ENCODE measurements at regions not wholly inside any gene's neighbourhood (a gene's known extent, or its start where the extent isn't known, plus 50 kb on each side); places are given as distances from the start of the nearest gene placed in this dataset.

- Histone ChIP-seq H3K4me3 (ENCODE audit: low read depth, low read length) (no peak overlapping the region), H3K27me3 (replicated peaks) (no peaks in the 10 kb centered on the region), H3K27ac (no peak overlapping the region), H3K36me3 (replicated peaks) (no peaks in the 10 kb centered on the region)
- no peak for TF ChIP-seq CTCF (IDR thresholded peaks at IDR 0.05; ENCODE audit: low read depth, low read length, missing control alignments)
- no peak for DNase-seq
- in situ Hi-C loops (cut with HindIII; ENCODE audit: low pct_ligation_motif_present, low sequenced_read_pairs): no loop called here
These were observed 191.7 kb downstream of the ARRDC4 start for GRCh38 chr15:98152156-98152555.

GRCh38 chr15:98154863-98155262 is 194.4 kb downstream of the ARRDC4 start:
- peak; percentile 34 for DNase-seq
- Histone ChIP-seq H3K4me3 (ENCODE audit: low read depth, low read length) (no peak overlapping the region), H3K27ac (peak overlapping the region; percentile 13), H3K27me3 (replicated peaks) (no peaks in the 10 kb centered on the region), H3K36me3 (replicated peaks) (no peaks in the 10 kb centered on the region)
- in situ Hi-C loops (cut with HindIII; ENCODE audit: low pct_ligation_motif_present, low sequenced_read_pairs): no loop called here
- TF ChIP-seq CTCF (IDR thresholded peaks at IDR 0.05; ENCODE audit: low read depth, low read length, missing control alignments): no peak

- in situ Hi-C loops (cut with HindIII; ENCODE audit: low pct_ligation_motif_present, low sequenced_read_pairs): no loop called here
- Histone ChIP-seq H3K4me3 (ENCODE audit: low read depth, low read length) (no peak overlapping the region), H3K36me3 (replicated peaks) (no peaks in the 10 kb centered on the region), H3K27ac (peak overlapping the region; percentile 13), H3K27me3 (replicated peaks) (no peaks in the 10 kb centered on the region)
- no peak for DNase-seq
- no peak for TF ChIP-seq CTCF (IDR thresholded peaks at IDR 0.05; ENCODE audit: low read depth, low read length, missing control alignments)
These were observed 194.9 kb downstream of the ARRDC4 start for GRCh38 chr15:98155356-98155755.

- H3K4me3 ChIP-seq (ENCODE audit: low read depth, low read length): no peak overlapping the region
- TF ChIP-seq CTCF (IDR thresholded peaks at IDR 0.05; ENCODE audit: low read depth, low read length, missing control alignments): no peak
- H3K27ac ChIP-seq: no peak overlapping the region
- in situ Hi-C loops (cut with HindIII; ENCODE audit: low pct_ligation_motif_present, low sequenced_read_pairs): no loop called here
- DNase-seq: no peak
- H3K36me3 ChIP-seq (replicated peaks): no peaks in the 10 kb centered on the region
- no peaks in the 10 kb centered on the region for H3K27me3 ChIP-seq (replicated peaks)
These were observed 199.7 kb downstream of the ARRDC4 start for GRCh38 chr15:98160236-98160635.

GRCh38 chr15:98163319-98164045 is 203.0 kb downstream of the ARRDC4 start:
- no peak overlapping the region for H3K27ac ChIP-seq
- TF ChIP-seq CTCF (IDR thresholded peaks at IDR 0.05; ENCODE audit: low read depth, low read length, missing control alignments): no peak
- H3K27me3 ChIP-seq (replicated peaks): no peaks in the 10 kb centered on the region
- in situ Hi-C loops (cut with HindIII; ENCODE audit: low pct_ligation_motif_present, low sequenced_read_pairs): no loop called here
- no peak overlapping the region for H3K4me3 ChIP-seq (ENCODE audit: low read depth, low read length)
- H3K36me3 ChIP-seq (replicated peaks): no peaks in the 10 kb centered on the region
- no peak for DNase-seq

- H3K36me3 ChIP-seq (replicated peaks): no peaks in the 10 kb centered on the region
- no peak for DNase-seq
- H3K4me3 ChIP-seq (ENCODE audit: low read depth, low read length): no peak overlapping the region
- in situ Hi-C loops (cut with HindIII; ENCODE audit: low pct_ligation_motif_present, low sequenced_read_pairs): no loop called here
- no peak overlapping the region for H3K27ac ChIP-seq
- TF ChIP-seq CTCF (IDR thresholded peaks at IDR 0.05; ENCODE audit: low read depth, low read length, missing control alignments): no peak
- no peaks in the 10 kb centered on the region for H3K27me3 ChIP-seq (replicated peaks)
These were observed 204.1 kb downstream of the ARRDC4 start for GRCh38 chr15:98164571-98164970.
